ENCODE measurements at regions not wholly inside any gene's neighbourhood (a gene's known extent, or its start where the extent isn't known, plus 50 kb on each side); places are given as distances from the start of the nearest gene placed in this dataset.

DNA sequence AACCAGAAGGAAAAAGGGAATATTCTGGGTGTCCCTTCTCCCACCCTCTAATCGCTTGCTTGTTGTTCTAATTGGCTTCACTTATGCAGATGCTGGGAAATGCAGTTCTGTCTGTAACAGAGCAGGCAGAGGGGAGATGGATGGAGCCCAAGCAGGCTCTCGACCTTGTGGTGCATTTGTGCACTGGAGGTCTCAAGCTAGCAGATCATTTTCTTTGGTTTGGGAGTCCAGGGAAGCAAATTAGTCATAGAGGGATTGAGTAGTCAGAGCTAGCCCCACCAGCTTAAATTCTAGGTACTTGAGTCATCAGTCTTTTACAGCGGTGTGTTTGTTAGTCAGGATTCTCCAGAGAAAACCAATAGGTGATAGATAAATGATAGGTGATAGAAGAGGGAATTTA, 234.7 kb upstream of the ECI2 start:
- no peak for TF ChIP-seq SUZ12 (IDR thresholded peaks at IDR 0.05)
- TF ChIP-seq ARNT (IDR thresholded peaks at IDR 0.05), result no peak
- no peak for TF ChIP-seq ELF4 (IDR thresholded peaks at IDR 0.05)
- no peak for TF ChIP-seq FOXK2 (IDR thresholded peaks at IDR 0.05)
- TF ChIP-seq FOXM1 (IDR thresholded peaks at IDR 0.05; ENCODE audit: borderline replicate concordance), result no peak
- TF ChIP-seq HDGF (IDR thresholded peaks at IDR 0.05; ENCODE audit: borderline replicate concordance), result no peak
- TF ChIP-seq FOXA1 (IDR thresholded peaks at IDR 0.05), result no peak
- TF ChIP-seq TARDBP (IDR thresholded peaks at IDR 0.05), result no peak
- no peak for TF ChIP-seq LEF1 (IDR thresholded peaks at IDR 0.05; ENCODE audit: borderline replicate concordance)
- TF ChIP-seq SP1 (IDR thresholded peaks at IDR 0.05), result no peak
- no peak for TF ChIP-seq ZNF384 (IDR thresholded peaks at IDR 0.05)

All from HEK293T (cell line).